ENCODE measurements at regions not wholly inside any gene's neighbourhood (a gene's known extent, or its start where the extent isn't known, plus 50 kb on each side); places are given as distances from the start of the nearest gene placed in this dataset.

DNA sequence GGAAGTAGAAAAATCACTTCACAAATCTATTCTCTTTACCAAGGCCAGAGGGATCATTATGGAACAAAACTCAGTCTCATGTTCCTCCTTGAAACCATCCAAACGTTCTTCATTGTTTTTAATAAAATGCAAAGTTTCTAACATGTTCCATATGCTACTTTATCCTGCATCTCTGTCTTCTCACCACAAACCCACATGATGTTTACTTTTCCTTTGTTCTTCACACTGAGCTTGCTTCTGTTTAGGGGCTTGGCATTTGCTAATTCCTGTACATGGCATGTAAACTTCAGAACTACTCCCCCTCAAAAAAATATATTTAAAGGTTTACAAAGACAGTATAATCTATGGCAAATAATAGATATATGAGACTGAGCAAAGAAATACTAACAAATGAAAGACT, 651.4 kb downstream of the OTOL1 start (continued):
- TF ChIP-seq KLF5 (IDR thresholded peaks at IDR 0.05; ENCODE audit: partially characterized antibody) (no peak), RBBP5 (conservative IDR thresholded peaks at IDR 0.05) (no peak), CEBPB (IDR thresholded peaks at IDR 0.05; ENCODE audit: borderline replicate concordance in 1 of 2, low read depth in 2 of 2, low read length in 2 of 2) (no peak), BHLHE40 (IDR thresholded peaks at IDR 0.05; ENCODE audit: borderline replicate concordance in 1 of 2, low read depth in 2 of 2, low read length in 1 of 2) (no peak), HDAC6 (IDR thresholded peaks at IDR 0.05; ENCODE audit: unreplicated experiment) (no peak), ZSCAN29 (IDR thresholded peaks at IDR 0.05) (no peak)

DNA sequence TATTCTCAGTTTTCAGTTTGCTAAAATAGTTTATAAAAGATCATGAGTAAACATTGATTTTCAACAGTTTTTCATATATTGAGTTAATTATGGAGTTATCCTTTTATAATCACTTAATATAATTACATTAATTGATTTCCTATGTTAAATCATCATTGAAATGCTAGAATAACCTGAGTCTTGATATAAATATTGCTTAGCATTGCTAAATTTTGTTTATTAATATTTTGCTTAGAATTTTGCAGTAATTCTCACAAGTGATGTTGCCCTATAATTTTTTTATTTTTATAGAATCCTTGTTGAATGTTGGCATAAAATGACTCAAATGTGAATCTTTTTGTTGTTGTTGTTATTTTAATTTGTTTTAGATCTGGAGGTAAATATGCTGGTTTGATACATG, 654.2 kb downstream of the OTOL1 start:
- in situ Hi-C loops (cut with MboI) = no loop called here
- H3K4me1 ChIP-seq (ENCODE audit: control insufficient read depth, insufficient read depth, low read length) = no peaks in the 10 kb centered on the region
- H2AFZ ChIP-seq (ENCODE audit: control insufficient read depth, low read depth, low read length) = no peak overlapping the region
- intact Hi-C loops (cut with micrococcal nuclease; ENCODE audit: unreplicated experiment) = no loop called here
- H3K4me2 ChIP-seq (ENCODE audit: control insufficient read depth, insufficient read depth) = no peak overlapping the region
- no peaks in the 10 kb centered on the region for H4K20me1 ChIP-seq (ENCODE audit: control insufficient read depth, insufficient read depth)
- DNase-seq (ENCODE audit: low read depth, low spot score) (no peak), ATAC-seq (no peak), FAIRE-seq (no peak)
- ChIA-PET CTCF (no interaction called here), SMC1A (ENCODE audit: uncharacterized antibody, unreplicated experiment) (no interaction called here), RAD21 (ENCODE audit: unreplicated experiment) (no interaction called here), POLR2A (no interaction called here)
- no peak overlapping the region for H3K9ac ChIP-seq (ENCODE audit: control insufficient read depth, insufficient read depth, low read length)
- no TSS peak for BruUV-seq (replicated peaks)
- H3K27ac ChIP-seq (ENCODE audit: control insufficient read depth, insufficient read depth) = no peak overlapping the region
- H3K79me2 ChIP-seq (ENCODE audit: control insufficient read depth, insufficient read depth, low read length) = no peaks in the 10 kb centered on the region
- H3K27me3 ChIP-seq (replicated peaks in 1 of 2; ENCODE audit: control insufficient read depth in 2 of 2, insufficient read depth in 2 of 2, low read length in 1 of 2) = no peaks in the 10 kb centered on the region
- H3K36me3 ChIP-seq (ENCODE audit: control insufficient read depth in 2 of 2, insufficient read depth in 2 of 2, low read length in 1 of 2) = no peaks in the 10 kb centered on the region
- H3K4me3 ChIP-seq = no peak overlapping the region
- no peaks in the 10 kb centered on the region for H3K9me3 ChIP-seq (replicated peaks; ENCODE audit: control insufficient read depth, insufficient read depth, low read length)
- TF ChIP-seq FOXM1 (IDR thresholded peaks at IDR 0.05; ENCODE audit: low read depth, low read length) (no peak), RAD21 (IDR thresholded peaks at IDR 0.05; ENCODE audit: insufficient read depth, low read depth, low read length) (no peak), RAD51 (IDR thresholded peaks at IDR 0.05) (no peak), TARDBP (IDR thresholded peaks at IDR 0.05; ENCODE audit: borderline replicate concordance) (no peak), STAT3 (IDR thresholded peaks at IDR 0.05; ENCODE audit: low read depth, low read length) (no peak), HDAC2 (IDR thresholded peaks at IDR 0.05) (no peak), ZNF622 (IDR thresholded peaks at IDR 0.05) (no peak), MEF2B (IDR thresholded peaks at IDR 0.05; ENCODE audit: partially characterized antibody, poor library complexity, severe bottlenecking) (no peak), POU2F2 (IDR thresholded peaks at IDR 0.05; ENCODE audit: borderline replicate concordance, low read depth, low read length) (no peak), NR2C2 (IDR thresholded peaks at IDR 0.05; ENCODE audit: borderline replicate concordance, control insufficient read depth, insufficient read length, low read depth) (no peak), NFYA (IDR thresholded peaks at IDR 0.05; ENCODE audit: borderline replicate concordance, low read depth, low read length) (no peak)
- TF ChIP-seq, protein P1, sequence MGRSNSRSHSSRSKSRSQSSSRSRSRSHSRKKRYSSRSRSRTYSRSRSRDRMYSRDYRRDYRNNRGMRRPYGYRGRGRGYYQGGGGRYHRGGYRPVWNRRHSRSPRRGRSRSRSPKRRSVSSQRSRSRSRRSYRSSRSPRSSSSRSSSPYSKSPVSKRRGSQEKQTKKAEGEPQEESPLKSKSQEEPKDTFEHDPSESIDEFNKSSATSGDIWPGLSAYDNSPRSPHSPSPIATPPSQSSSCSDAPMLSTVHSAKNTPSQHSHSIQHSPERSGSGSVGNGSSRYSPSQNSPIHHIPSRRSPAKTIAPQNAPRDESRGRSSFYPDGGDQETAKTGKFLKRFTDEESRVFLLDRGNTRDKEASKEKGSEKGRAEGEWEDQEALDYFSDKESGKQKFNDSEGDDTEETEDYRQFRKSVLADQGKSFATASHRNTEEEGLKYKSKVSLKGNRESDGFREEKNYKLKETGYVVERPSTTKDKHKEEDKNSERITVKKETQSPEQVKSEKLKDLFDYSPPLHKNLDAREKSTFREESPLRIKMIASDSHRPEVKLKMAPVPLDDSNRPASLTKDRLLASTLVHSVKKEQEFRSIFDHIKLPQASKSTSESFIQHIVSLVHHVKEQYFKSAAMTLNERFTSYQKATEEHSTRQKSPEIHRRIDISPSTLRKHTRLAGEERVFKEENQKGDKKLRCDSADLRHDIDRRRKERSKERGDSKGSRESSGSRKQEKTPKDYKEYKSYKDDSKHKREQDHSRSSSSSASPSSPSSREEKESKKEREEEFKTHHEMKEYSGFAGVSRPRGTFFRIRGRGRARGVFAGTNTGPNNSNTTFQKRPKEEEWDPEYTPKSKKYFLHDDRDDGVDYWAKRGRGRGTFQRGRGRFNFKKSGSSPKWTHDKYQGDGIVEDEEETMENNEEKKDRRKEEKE (IDR thresholded peaks at IDR 0.05) = no peak
- TF ChIP-seq, protein P2, sequence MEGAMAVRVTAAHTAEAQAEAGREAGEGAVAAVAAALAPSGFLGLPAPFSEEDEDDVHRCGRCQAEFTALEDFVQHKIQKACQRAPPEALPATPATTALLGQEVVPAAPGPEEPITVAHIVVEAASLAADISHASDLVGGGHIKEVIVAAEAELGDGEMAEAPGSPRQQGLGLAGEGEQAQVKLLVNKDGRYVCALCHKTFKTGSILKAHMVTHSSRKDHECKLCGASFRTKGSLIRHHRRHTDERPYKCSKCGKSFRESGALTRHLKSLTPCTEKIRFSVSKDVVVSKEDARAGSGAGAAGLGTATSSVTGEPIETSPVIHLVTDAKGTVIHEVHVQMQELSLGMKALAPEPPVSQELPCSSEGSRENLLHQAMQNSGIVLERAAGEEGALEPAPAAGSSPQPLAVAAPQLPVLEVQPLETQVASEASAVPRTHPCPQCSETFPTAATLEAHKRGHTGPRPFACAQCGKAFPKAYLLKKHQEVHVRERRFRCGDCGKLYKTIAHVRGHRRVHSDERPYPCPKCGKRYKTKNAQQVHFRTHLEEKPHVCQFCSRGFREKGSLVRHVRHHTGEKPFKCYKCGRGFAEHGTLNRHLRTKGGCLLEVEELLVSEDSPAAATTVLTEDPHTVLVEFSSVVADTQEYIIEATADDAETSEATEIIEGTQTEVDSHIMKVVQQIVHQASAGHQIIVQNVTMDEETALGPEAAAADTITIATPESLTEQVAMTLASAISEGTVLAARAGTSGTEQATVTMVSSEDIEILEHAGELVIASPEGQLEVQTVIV (IDR thresholded peaks at IDR 0.05; ENCODE audit: borderline replicate concordance, partially characterized antibody) = no peak
- TF ChIP-seq, protein P3, sequence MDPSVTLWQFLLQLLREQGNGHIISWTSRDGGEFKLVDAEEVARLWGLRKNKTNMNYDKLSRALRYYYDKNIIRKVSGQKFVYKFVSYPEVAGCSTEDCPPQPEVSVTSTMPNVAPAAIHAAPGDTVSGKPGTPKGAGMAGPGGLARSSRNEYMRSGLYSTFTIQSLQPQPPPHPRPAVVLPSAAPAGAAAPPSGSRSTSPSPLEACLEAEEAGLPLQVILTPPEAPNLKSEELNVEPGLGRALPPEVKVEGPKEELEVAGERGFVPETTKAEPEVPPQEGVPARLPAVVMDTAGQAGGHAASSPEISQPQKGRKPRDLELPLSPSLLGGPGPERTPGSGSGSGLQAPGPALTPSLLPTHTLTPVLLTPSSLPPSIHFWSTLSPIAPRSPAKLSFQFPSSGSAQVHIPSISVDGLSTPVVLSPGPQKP (IDR thresholded peaks at IDR 0.05; ENCODE audit: low read depth, low read length) = no peak
